ENCODE measurements at regions not wholly inside any gene's neighbourhood (a gene's known extent, or its start where the extent isn't known, plus 50 kb on each side); places are given as distances from the start of the nearest gene placed in this dataset.
"Not testable (repeated sequence)": the region's sequence is repeated elsewhere in the genome, so short reads cannot be mapped to it uniquely, and the experiment has no call there.

- not testable (repeated sequence) for H3K27me3 ChIP-seq (ENCODE audit: control insufficient read depth in 2 of 2, insufficient read depth in 1 of 2, low read length in 1 of 2); H3K4me3 ChIP-seq (ENCODE audit: low read length in 2 of 2); DNase-seq (ENCODE audit: low read depth in 6 of 9, low spot score in 9 of 9); H3K9me3 ChIP-seq (ENCODE audit: control insufficient read depth in 2 of 2, insufficient read depth in 1 of 2, low read length in 1 of 2); H3K27ac ChIP-seq (ENCODE audit: low read depth in 1 of 2, low read length in 1 of 2); H3K36me3 ChIP-seq (ENCODE audit: control insufficient read depth in 2 of 2, insufficient read depth in 2 of 2, low read length in 1 of 2)
- 95% methylated on average over 2 of the region's 3 CpGs for WGBS
- H3K4me1 ChIP-seq (ENCODE audit: control insufficient read depth in 2 of 2, insufficient read depth in 2 of 2, low read length in 2 of 2), result peaks cover 16 to 30% of the 10 kb centered on the region in 2 donors
Measured at GRCh38 chr6:137814030-137814429, 53.0 kb upstream of the TNFAIP3 start.

GRCh38 chr6:137815692-137816091 is 51.4 kb upstream of the TNFAIP3 start:
- no peaks in the 10 kb centered on the region for H3K27me3 ChIP-seq (ENCODE audit: control insufficient read depth in 2 of 2, insufficient read depth in 1 of 2, low read length in 1 of 2)
- DNase-seq (ENCODE audit: low read depth in 6 of 9, low spot score in 9 of 9), result no peak
- H3K4me1 ChIP-seq (ENCODE audit: control insufficient read depth in 2 of 2, insufficient read depth in 2 of 2, low read length in 2 of 2), result peaks cover 22 to 38% of the 10 kb centered on the region in 2 donors
- no peaks in the 10 kb centered on the region for H3K36me3 ChIP-seq (ENCODE audit: control insufficient read depth in 2 of 2, insufficient read depth in 2 of 2, low read length in 1 of 2)
- H3K4me3 ChIP-seq (ENCODE audit: low read length in 2 of 2), result no peak overlapping the region
- 88% methylated on average over 1 of the region's 1 CpG for WGBS
- H3K27ac ChIP-seq (ENCODE audit: low read depth in 1 of 2, low read length in 1 of 2), result no peak overlapping the region
- H3K9me3 ChIP-seq (ENCODE audit: control insufficient read depth in 2 of 2, insufficient read depth in 1 of 2, low read length in 1 of 2), result no peaks in the 10 kb centered on the region

- Histone ChIP-seq H3K4me1 (ENCODE audit: control insufficient read depth in 2 of 2, insufficient read depth in 2 of 2, low read length in 2 of 2) (peaks cover 19 to 33% of the 10 kb centered on the region in 2 donors), H3K4me3 (ENCODE audit: low read length in 2 of 2) (no peak overlapping the region), H3K36me3 (ENCODE audit: control insufficient read depth in 2 of 2, insufficient read depth in 2 of 2, low read length in 1 of 2) (no peaks in the 10 kb centered on the region), H3K27me3 (ENCODE audit: control insufficient read depth in 2 of 2, insufficient read depth in 1 of 2, low read length in 1 of 2) (no peaks in the 10 kb centered on the region), H3K27ac (ENCODE audit: low read depth in 1 of 2, low read length in 1 of 2) (peak overlapping the region in 1 of 2 donors; percentile 26), H3K9me3 (ENCODE audit: control insufficient read depth in 2 of 2, insufficient read depth in 1 of 2, low read length in 1 of 2) (no peaks in the 10 kb centered on the region)
- DNase-seq (ENCODE audit: low read depth in 6 of 9, low spot score in 9 of 9), result peak in 1 of 9 donors; percentile 42
- WGBS, result 28% methylated on average over 6 of the region's 6 CpGs
Measured at GRCh38 chr6:137816133-137816579, 50.9 kb upstream of the TNFAIP3 start.

- WGBS, result 96% methylated on average over 8 of the region's 8 CpGs
- Histone ChIP-seq H3K36me3 (ENCODE audit: control insufficient read depth in 2 of 2, insufficient read depth in 2 of 2, low read length in 1 of 2) (peaks cover 0 to 3% of the 10 kb centered on the region in 2 donors), H3K27ac (ENCODE audit: low read depth in 1 of 2, low read length in 1 of 2) (no peak overlapping the region), H3K4me1 (ENCODE audit: control insufficient read depth in 2 of 2, insufficient read depth in 2 of 2, low read length in 2 of 2) (peaks cover 14 to 29% of the 10 kb centered on the region in 2 donors), H3K27me3 (ENCODE audit: control insufficient read depth in 2 of 2, insufficient read depth in 1 of 2, low read length in 1 of 2) (no peaks in the 10 kb centered on the region), H3K4me3 (ENCODE audit: low read length in 2 of 2) (no peak overlapping the region), H3K9me3 (ENCODE audit: control insufficient read depth in 2 of 2, insufficient read depth in 1 of 2, low read length in 1 of 2) (peaks cover 0 to 3% of the 10 kb centered on the region in 2 donors)
- DNase-seq (ENCODE audit: low read depth in 6 of 9, low spot score in 9 of 9), result peak in 1 of 9 donors; percentile 1
Measured at GRCh38 chr6:137816688-137817618, 50.1 kb upstream of the TNFAIP3 start.

Data from thymus (tissue), 11 donors.